KBM-7 (cell line): ENCODE measurements at regions not wholly inside any gene's neighbourhood (a gene's known extent, or its start where the extent isn't known, plus 50 kb on each side); places are given as distances from the start of the nearest gene placed in this dataset.

Source experiments
- DNase-seq: peaks from one replicate; pipeline ENCODE4 v3.0.0-alpha.2; 2015
- in situ Hi-C: fragments of 300-500 bp; cut with MboI; formaldehyde crosslinking; loops from 2 replicates; pipeline ENCODE4 v1.14.3; 2020; ENCODE audit warnings: low sequenced_read_pairs, low pct_unique_long_range_greater_than_20kb, mixed read lengths

GRCh38 chr7:24036033-24036412, 248.0 kb upstream of the NPY start:
- in situ Hi-C loops, result no loop called here
- no peak for DNase-seq

- in situ Hi-C loops, result no loop called here
- DNase-seq, result no peak
Measured at GRCh38 chr7:24038993-24039392, 245.0 kb upstream of the NPY start.

GRCh38 chr7:24039991-24040624, 243.9 kb upstream of the NPY start:
- in situ Hi-C loops, result no loop called here

GRCh38 chr7:24042028-24042427, 242.0 kb upstream of the NPY start:
- DNase-seq, result no peak
- in situ Hi-C loops, result no loop called here

More at GRCh38 chr7:24039991-24040624, 243.9 kb upstream of the NPY start:
- DNase-seq, result no peak

GRCh38 chr7:24049296-24049695, 234.7 kb upstream of the NPY start:
- in situ Hi-C loops, result no loop called here
- DNase-seq, result no peak

GRCh38 chr7:24050991-24051560, 232.9 kb upstream of the NPY start:
- in situ Hi-C loops, result no loop called here
- DNase-seq, result no peak

GRCh38 chr7:24051651-24052050, 232.3 kb upstream of the NPY start:
- in situ Hi-C loops, result no loop called here
- DNase-seq, result no peak

- in situ Hi-C loops, result no loop called here
- DNase-seq, result peak; percentile 4
Measured at GRCh38 chr7:24052572-24053260, 231.3 kb upstream of the NPY start.

- in situ Hi-C loops, result no loop called here
- no peak for DNase-seq
Measured at GRCh38 chr7:24054236-24054635, 229.8 kb upstream of the NPY start.

GRCh38 chr7:24057243-24057642, 226.7 kb upstream of the NPY start:
- in situ Hi-C loops, result no loop called here
- peak; percentile 7 for DNase-seq

GRCh38 chr7:24058953-24059352, 225.0 kb upstream of the NPY start:
- in situ Hi-C loops, result no loop called here
- no peak for DNase-seq

- in situ Hi-C loops, result no loop called here
- DNase-seq, result no peak
Measured at GRCh38 chr7:24059775-24060174, 224.2 kb upstream of the NPY start.

- in situ Hi-C loops, result no loop called here
- no peak for DNase-seq
Measured at GRCh38 chr7:24063721-24064120, 220.3 kb upstream of the NPY start.

GRCh38 chr7:24069751-24070150, 214.2 kb upstream of the NPY start:
- DNase-seq, result no peak
- in situ Hi-C loops, result no loop called here

GRCh38 chr7:24073651-24074420, 210.2 kb upstream of the NPY start:
- no peak for DNase-seq
- in situ Hi-C loops, result no loop called here

GRCh38 chr7:24075426-24075810, 208.6 kb upstream of the NPY start:
- DNase-seq, result no peak
- in situ Hi-C loops, result no loop called here

- DNase-seq, result no peak
- in situ Hi-C loops, result no loop called here
Measured at GRCh38 chr7:24082826-24083225, 201.2 kb upstream of the NPY start.

GRCh38 chr7:24102988-24103387, 181.0 kb upstream of the NPY start:
- no peak for DNase-seq
- in situ Hi-C loops, result no loop called here

- in situ Hi-C loops, result no loop called here
- DNase-seq, result no peak
Measured at GRCh38 chr7:24108906-24109376, 175.0 kb upstream of the NPY start.

- in situ Hi-C loops, result no loop called here
- DNase-seq, result no peak
Measured at GRCh38 chr7:24110056-24110455, 173.9 kb upstream of the NPY start.
